Duodenal mucosa (tissue), 2 donors: ENCODE measurements at regions not wholly inside any gene's neighbourhood (a gene's known extent, or its start where the extent isn't known, plus 50 kb on each side); places are given as distances from the start of the nearest gene placed in this dataset.

Source experiments
- H3K27ac ChIP-seq: one replicate; pipeline ENCODE4 v1.7.0; 2013; ENCODE audit warnings: low read depth, low read length
- H3K27me3 ChIP-seq, 2 donors: one replicate each; pipeline ENCODE4 v1.7.0; 2013; ENCODE audit warnings: low read length in 2 of 2, control low read depth in 1 of 2; ENCODE audit not compliant: insufficient read depth in 2 of 2, control insufficient read depth in 1 of 2
- H3K36me3 ChIP-seq, 2 donors: one replicate each; pipeline ENCODE4 v1.7.0; 2013; ENCODE audit warnings: low read length in 2 of 2, control low read depth in 1 of 2; ENCODE audit not compliant: insufficient read depth in 2 of 2, control insufficient read depth in 1 of 2
- H3K4me1 ChIP-seq, 2 donors: one replicate each; pipeline ENCODE4 v1.7.0; 2013; ENCODE audit warnings: low read length in 2 of 2, control low read depth in 1 of 2; ENCODE audit not compliant: insufficient read depth in 2 of 2, control insufficient read depth in 1 of 2
- H3K4me3 ChIP-seq, 2 donors: one replicate each; pipeline ENCODE4 v1.7.0; 2013; ENCODE audit warnings: low read length in 2 of 2, low read depth in 1 of 2
- H3K9ac ChIP-seq, 2 donors: one replicate each; pipeline ENCODE4 v1.7.0; 2013; ENCODE audit warnings: low read length in 2 of 2, low read depth in 1 of 2
- H3K9me3 ChIP-seq, 2 donors: one replicate each; pipeline ENCODE4 v1.7.0; 2013; ENCODE audit warnings: low read length in 2 of 2, control low read depth in 1 of 2; ENCODE audit not compliant: control insufficient read depth in 1 of 2

DNA sequence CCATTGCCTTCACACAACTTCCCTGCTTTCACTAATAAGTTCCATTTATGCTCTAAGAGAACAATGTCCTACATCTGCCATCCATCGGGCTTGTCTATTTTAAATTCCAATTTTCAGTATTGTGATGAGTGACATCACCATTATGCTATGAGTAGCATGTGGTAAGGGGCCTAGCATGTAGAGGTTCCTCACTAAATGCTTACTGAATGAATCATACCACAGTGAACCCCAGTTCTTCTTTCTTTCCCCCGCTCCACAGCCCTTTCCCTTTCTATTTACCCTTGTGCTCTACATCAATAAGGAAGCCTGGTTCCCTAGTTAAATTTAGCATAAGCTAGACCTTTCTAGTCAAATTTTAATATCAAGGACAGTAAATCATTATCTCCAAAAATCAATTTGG is 195.0 kb upstream of the RGS18 start:
- Histone ChIP-seq H3K27me3 (no peaks in the 10 kb centered on the region), H3K9ac (no peak overlapping the region), H3K36me3 (no peaks in the 10 kb centered on the region), H3K4me3 (no peak overlapping the region), H3K27ac (no peak overlapping the region), H3K4me1 (no peaks in the 10 kb centered on the region), H3K9me3 (no peaks in the 10 kb centered on the region)

DNA sequence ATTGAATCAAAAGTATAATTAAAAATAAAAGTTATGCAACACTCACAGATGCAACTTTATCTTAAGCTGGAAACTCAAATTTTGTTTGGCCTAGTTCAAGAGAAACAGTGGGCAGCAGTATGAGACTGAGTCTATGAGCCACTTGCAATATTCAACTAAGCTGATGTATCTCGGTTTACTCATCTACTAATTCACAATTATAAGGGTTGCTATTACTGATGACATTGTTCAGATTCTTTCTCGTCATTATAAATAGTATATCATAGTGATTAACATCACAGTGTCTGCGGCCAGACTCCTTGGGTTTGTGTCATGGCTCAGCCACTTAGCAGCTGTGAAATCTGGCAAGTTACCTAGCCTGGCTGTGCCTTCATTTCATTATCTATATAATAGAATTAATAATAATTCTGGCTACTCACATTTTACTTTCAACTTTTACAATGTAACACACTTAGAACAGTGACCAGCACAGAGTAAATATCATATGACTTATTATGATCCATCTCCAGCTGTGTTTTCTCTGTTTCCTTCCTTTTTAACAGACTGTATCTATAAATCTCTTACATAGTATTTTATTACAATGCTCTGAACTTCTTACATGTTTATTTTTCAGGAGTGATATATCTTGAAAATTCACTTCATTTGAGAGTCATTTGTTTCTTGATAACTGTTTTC is 194.3 kb upstream of the RGS18 start:
- H3K36me3 ChIP-seq, result no peaks in the 10 kb centered on the region
- no peak overlapping the region for H3K4me3 ChIP-seq
- no peak overlapping the region for H3K9ac ChIP-seq
- no peaks in the 10 kb centered on the region for H3K4me1 ChIP-seq
- no peaks in the 10 kb centered on the region for H3K9me3 ChIP-seq
- H3K27me3 ChIP-seq, result no peaks in the 10 kb centered on the region
- no peak overlapping the region for H3K27ac ChIP-seq

DNA sequence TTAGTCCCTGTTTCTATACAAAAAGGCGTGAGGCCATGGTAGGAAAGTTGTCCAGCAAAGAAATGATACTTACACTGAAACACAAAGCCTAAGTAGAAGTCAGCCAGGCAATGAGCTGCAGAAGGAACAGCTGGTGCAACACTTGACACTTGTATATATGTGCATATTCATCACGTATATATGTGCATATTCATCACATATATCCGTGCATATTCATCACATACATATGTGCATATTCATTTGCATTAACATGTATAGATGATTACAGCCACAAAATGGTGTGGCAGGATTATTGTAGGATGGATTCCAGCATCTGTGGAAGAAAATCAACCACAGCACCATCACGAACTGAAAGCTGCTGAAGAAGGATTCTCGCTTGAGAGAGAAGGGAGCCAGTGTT is 189.0 kb upstream of the RGS18 start:
- Histone ChIP-seq H3K27me3 (no peaks in the 10 kb centered on the region), H3K4me3 (no peak overlapping the region), H3K27ac (no peak overlapping the region), H3K36me3 (no peaks in the 10 kb centered on the region), H3K9ac (no peak overlapping the region), H3K4me1 (no peaks in the 10 kb centered on the region), H3K9me3 (no peaks in the 10 kb centered on the region)

DNA sequence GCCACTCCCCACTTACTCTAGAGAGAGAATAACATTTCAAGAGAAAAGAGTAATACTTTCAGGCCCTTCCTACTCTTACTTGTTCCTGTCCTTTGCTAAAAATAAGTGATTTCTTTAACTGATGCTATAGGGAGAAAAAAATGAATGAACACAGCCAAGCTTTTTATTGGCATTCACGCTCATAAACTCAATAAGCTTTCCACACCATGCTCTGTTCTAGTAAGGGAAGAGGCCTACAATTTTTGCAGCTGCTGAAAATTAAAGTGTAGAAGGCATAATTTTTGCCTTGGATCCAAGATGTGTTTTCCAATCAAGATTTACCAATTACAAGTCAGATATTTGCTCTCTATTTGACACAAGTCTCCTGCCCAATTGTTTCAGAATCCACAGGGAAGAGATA is 188.1 kb upstream of the RGS18 start:
- Histone ChIP-seq H3K4me1 (no peaks in the 10 kb centered on the region), H3K9ac (no peak overlapping the region), H3K4me3 (no peak overlapping the region), H3K27me3 (no peaks in the 10 kb centered on the region), H3K9me3 (peaks cover 0 to 6% of the 10 kb centered on the region in 2 donors), H3K27ac (no peak overlapping the region), H3K36me3 (no peaks in the 10 kb centered on the region)

DNA sequence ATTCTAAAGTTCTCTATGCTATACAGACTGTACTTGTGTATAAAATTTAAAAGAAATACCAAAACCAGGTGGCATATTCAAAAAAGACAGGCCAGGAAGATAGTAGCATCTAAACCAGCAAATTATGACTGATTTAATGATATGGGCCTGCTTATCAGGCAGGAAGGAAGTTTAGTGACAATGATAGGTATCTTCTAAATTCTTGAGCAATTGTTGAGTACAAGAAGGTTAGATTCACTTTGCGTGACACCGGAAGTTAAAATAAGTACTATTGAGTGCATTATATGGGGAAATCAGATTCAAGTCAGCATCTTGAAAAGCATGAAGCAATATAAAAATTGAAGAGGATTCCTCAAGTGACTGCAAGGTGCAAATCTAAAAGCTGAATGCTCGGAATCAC is 186.8 kb upstream of the RGS18 start:
- H3K4me3 ChIP-seq, result no peak overlapping the region
- peaks cover 0 to 6% of the 10 kb centered on the region in 2 donors for H3K9me3 ChIP-seq
- no peaks in the 10 kb centered on the region for H3K4me1 ChIP-seq
- H3K9ac ChIP-seq, result no peak overlapping the region
- H3K36me3 ChIP-seq, result no peaks in the 10 kb centered on the region
- no peak overlapping the region for H3K27ac ChIP-seq
- H3K27me3 ChIP-seq, result no peaks in the 10 kb centered on the region

DNA sequence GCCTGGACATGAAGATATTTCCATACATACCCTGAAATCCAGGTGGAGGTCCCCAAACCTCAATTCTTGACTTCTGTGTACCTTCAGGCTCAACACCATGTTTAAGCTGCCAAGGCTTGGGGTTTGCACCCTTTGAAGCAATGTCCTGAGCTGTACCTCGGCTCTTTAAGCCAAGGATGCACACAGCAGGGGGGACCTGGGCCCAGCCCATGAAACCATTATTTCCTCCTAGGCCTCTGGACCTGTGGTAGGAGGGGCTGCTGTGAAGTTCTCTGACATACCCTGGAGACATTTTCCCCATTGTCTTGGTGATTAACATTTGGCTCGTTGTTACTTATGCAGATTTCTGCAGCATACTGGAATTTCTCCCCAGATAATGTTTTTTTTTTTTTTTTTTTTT is 184.3 kb upstream of the RGS18 start:
- no peaks in the 10 kb centered on the region for H3K4me1 ChIP-seq
- H3K36me3 ChIP-seq, result no peaks in the 10 kb centered on the region
- no peak overlapping the region for H3K4me3 ChIP-seq
- H3K9ac ChIP-seq, result no peak overlapping the region
- H3K9me3 ChIP-seq, result peaks cover 0 to 6% of the 10 kb centered on the region in 2 donors
- no peak overlapping the region for H3K27ac ChIP-seq
- H3K27me3 ChIP-seq, result no peaks in the 10 kb centered on the region

DNA sequence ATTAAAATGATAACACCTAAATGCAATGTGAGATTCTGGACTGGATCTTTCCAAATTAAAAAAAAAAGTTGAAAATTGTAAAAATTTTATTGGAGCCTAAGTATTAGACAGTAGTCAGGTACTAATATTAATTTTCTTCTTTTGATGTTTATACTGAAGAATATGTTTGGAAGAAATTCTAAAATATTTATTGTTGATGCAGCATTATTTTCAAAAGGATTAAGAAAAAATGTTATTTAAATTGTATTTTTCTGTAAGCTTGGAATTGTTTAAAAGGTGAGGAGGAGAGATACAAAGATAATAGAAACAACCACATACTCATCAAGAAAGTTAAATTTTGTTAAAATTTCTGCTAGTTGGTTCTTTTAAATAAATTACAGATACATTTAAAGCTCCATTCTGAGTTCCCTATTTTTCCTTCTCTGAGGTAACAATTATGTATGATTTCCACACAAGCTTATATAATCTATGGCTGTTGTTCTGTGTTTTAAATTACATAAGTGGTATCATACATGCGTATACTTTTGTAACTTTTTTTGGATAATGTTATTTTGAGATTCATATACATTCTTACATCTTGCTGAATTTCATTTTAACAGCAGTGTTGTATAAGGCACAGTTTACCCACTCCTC is 180.3 kb upstream of the RGS18 start:
- peaks cover 0 to 10% of the 10 kb centered on the region in 2 donors for H3K9me3 ChIP-seq
- no peak overlapping the region for H3K27ac ChIP-seq
- no peak overlapping the region for H3K4me3 ChIP-seq
- H3K27me3 ChIP-seq, result no peaks in the 10 kb centered on the region
- no peaks in the 10 kb centered on the region for H3K4me1 ChIP-seq
- no peak overlapping the region for H3K9ac ChIP-seq
- no peaks in the 10 kb centered on the region for H3K36me3 ChIP-seq

DNA sequence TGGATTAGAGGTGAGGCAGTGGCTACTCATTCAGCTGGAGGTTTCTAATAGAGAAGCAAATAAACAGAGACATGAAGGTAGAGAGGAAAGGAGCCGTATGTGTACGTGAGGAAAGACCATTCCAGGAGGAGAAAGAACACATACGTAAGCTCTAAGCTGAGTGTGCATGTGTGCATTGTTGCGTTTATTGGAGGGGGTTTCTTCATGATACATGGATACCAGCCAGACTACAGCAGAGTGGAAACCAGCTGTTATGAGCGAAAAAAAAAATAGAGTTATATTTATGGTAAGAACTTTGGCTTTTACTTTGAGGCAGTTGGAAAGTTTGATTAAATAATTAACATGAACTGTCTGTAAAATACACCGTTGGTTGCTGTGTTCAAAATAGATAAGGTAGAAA is 173.4 kb upstream of the RGS18 start:
- H3K9me3 ChIP-seq, result peaks cover 0 to 7% of the 10 kb centered on the region in 2 donors
- no peak overlapping the region for H3K4me3 ChIP-seq
- no peak overlapping the region for H3K27ac ChIP-seq
- no peak overlapping the region for H3K9ac ChIP-seq
- H3K27me3 ChIP-seq, result no peaks in the 10 kb centered on the region
- no peaks in the 10 kb centered on the region for H3K36me3 ChIP-seq
- H3K4me1 ChIP-seq, result no peaks in the 10 kb centered on the region

DNA sequence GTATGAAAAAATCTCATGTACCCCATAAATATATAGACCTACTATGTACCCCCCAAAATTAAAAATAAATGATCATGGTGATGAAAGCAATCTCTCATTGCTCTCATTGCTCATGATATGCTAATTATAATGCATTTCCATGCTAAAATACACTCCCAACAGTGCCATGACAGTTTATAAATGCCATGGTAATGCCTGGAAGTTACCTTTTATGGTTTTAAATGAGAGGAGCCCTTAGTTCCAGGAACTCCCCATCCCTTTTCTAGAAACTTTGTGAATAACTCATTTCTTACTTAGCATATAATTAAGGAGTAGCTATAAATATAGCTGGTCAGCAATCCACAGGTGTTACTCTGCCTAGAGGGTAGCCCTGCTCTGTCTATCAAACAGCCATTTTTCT is 166.1 kb upstream of the RGS18 start:
- Histone ChIP-seq H3K36me3 (no peaks in the 10 kb centered on the region), H3K27ac (no peak overlapping the region), H3K9me3 (no peaks in the 10 kb centered on the region), H3K4me3 (no peak overlapping the region), H3K4me1 (no peaks in the 10 kb centered on the region), H3K9ac (no peak overlapping the region), H3K27me3 (no peaks in the 10 kb centered on the region)

DNA sequence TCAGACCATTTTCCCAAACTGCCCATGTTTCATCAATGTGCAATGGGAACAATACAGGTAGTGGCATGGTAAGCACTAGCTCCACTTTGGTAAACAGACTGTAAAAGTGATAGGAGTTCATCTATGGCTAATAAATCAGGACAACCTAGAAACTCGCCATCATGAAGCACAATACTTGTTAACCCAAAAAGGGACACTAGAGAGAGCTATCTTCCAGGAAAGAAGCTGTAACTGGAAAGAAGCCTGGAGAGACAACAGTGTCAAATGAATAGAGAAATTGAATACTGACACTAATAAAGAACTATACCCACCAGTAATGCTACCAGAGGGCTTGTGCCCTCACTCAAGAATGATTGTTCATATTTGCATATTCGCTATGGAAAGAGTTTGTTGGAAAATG is 164.7 kb upstream of the RGS18 start:
- H3K27ac ChIP-seq, result no peak overlapping the region
- H3K4me1 ChIP-seq, result no peaks in the 10 kb centered on the region
- no peaks in the 10 kb centered on the region for H3K9me3 ChIP-seq
- H3K9ac ChIP-seq, result no peak overlapping the region
- H3K27me3 ChIP-seq, result no peaks in the 10 kb centered on the region
- H3K4me3 ChIP-seq, result no peak overlapping the region
- H3K36me3 ChIP-seq, result no peaks in the 10 kb centered on the region
